HG03139 (cell line): ENCODE measurements at regions not wholly inside any gene's neighbourhood (a gene's known extent, or its start where the extent isn't known, plus 50 kb on each side); places are given as distances from the start of the nearest gene placed in this dataset.

Experiments used
- ATAC-seq: cut with Tn5 transposase; IDR thresholded peaks from one replicate; pipeline ENCODE4 v1.9.1; 2021; ENCODE audit not compliant: unreplicated experiment

GRCh38 chr5:116389601-116390000 is 185.0 kb downstream of the SEMA6A start:
- ATAC-seq: no peak

DNA sequence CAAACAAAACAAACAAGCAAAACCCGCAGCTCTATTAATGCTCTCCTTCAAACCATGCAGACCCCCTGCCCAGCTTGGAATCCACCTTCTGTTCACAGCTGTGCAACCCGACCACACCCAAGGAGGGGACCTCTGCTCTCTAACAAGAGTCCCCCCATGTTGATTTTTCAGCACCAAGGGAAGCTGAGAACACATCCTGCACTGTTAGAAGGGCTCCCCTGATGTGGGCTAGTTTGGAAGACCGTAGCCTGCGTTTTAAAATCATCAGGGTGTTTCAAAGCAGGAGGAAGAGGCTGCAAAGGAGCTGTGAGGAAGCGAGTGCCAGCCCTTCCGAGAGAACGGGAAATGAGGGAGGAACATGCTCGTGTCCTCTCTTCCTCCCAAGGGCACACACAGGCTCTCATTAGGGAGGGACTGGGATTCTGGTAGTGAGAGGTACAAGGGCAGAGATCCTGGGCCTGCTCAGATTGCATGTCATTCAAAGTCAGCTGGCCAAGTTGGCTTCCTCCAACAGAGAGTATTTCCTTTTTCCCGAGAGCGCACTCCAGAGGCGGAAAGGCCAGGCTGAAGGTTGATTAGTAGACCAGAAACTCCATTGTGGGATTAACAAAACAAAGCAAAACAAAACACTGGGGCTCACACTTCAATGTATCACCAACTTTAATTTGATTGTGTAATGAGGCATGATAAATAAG is 185.9 kb downstream of the SEMA6A start:
- no peak for ATAC-seq

- ATAC-seq: no peak
These were observed 186.9 kb downstream of the SEMA6A start for GRCh38 chr5:116387738-116388137.

DNA sequence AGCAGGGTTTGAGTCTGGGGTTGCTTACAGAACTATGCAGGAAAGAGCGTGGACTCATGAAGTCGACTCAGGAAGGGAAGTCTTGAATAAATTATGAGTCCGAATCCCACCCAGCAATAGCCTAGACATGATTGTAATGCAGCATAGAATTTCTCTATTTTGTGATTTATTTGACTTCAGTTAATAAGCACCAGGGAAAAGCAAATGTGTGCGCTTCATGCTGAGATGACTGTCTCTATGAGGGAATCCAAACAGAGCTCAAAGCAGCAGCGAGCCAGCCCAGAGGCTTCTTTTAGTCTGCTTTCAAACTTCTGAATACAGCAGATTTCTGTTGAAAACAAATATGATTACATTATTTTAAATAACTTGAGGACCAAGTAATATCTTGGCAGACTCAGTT is 188.0 kb downstream of the SEMA6A start:
- ATAC-seq: no peak

DNA sequence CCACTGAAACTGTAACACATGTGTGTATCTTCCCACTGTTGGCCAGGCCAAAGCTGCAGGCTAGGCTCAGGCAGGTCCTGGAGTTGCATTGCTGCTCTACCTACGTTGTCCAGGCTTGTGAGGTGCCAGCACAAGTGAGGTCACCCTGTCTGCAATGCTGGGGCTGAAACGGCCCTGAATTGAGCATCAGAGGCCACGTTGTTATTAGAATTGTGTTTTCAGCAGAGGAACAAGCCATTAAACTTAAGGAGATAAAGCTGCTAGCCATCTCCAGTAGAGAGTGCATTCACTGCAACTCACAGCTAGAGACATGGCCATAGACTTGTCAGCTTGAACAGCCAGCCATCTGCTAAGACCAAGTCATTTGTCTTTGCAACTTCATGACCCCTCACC is 191.8 kb downstream of the SEMA6A start:
- ATAC-seq: no peak

GRCh38 chr5:116382032-116382873 is 192.4 kb downstream of the SEMA6A start:
- ATAC-seq: no peak

DNA sequence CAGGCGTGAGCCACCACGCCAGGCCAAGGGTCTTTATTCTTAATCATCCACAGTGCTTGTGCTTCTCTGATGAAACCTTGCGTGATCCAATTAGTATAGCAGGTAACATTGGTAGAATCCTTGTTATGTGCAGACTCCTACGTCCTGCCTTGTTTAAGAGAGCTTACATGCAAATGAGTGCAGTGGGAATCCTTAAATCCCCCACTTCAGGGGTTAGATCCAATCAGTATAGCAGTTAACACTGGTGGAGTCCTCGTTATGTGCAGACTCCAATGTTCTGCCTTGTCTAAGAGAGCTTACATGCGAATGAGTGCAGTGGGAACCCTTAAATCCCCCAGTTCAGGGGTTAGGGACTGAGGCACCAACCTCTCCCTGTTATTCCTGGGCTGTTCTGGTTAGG is 193.4 kb downstream of the SEMA6A start:
- no peak for ATAC-seq

DNA sequence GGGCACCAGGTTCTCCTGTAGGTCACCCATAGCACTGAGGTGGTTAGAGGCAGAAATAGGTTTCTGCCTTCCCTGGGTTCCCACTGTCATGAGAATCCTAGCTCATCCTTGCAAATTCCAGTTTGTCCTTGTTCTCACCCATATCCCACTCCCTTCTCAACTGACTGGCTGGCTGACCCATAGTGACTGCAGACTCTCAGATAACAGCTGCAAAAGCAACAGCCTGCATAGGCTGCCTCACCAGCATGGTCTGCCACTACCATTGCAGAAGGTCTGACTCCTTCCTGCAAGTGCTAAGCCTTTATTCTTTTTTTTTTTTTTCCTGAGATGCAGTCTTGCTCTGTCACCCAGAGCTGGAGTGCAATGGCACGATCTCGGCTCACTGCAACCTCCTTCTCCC is 194.0 kb downstream of the SEMA6A start:
- ATAC-seq: no peak

DNA sequence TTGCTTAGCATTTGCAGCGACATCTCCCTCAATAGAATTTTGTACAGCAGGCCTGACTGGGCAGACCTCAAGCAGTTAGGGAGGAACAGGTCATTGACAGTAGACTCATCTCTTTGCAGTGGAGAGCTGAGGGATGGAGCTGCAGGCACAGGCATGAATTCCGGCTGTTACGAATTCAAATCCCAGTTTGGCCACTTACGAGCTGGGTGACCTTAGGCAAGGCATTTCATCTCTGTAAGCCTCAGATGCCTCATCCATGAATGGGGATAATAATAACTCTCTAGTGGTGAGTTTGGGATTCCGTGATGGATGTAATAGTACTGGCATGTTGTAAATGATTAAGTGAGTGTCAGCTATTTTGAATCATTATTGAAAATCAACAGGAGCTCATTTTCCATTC is 195.3 kb downstream of the SEMA6A start:
- ATAC-seq: no peak

DNA sequence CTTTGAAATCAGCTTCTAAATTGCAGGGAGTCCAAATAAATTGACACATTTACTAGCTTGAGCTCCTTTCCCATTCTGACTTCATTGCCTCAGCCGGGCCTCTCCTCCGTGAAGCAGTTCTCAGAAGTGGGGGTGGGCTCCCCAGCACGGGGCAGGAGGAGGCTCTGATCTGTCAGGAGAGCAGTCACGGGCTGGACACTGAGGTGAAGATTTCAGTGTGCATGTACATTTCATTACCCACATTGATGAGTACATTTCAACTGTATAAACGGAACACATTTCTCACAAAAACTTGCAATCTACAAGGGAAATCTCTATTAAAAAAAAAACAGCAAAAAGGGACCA is 195.9 kb downstream of the SEMA6A start:
- ATAC-seq: no peak

DNA sequence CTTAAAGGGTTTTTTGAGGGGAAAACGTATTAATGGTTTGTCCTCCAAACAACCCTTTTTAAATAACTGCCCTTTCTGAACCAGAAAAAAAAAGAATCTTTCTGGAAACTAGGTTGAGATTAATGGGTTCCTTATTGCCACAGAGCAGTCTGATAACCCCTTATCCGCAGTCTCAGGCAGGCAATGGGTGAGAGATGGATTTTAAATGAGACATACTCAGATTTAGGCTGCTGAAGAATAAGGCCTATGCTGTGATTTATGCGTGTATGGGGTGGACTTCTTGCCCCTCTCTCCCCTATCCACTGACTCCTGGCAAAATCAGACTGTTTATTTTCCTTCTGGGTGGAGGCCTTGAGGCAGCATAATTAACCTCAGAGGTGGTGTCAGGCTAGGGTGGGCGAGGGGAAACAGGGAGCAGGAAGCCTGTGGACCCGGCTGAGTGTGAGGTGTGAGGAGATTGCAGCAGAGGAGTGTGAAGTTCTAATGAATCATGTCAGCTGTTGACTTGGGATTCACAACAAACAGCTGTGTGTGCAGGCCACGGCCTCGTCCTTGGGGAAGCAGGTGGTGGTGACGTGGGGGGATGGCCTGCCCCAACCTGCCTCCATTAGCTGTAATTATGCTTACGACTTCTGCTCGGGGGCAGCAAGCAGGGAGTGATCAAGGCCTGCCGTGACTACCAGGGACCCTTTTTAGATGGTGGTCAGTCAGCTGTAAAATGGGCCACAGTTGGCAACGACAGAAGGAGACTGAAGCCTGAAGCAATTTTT is 196.4 kb downstream of the SEMA6A start:
- ATAC-seq: no peak

DNA sequence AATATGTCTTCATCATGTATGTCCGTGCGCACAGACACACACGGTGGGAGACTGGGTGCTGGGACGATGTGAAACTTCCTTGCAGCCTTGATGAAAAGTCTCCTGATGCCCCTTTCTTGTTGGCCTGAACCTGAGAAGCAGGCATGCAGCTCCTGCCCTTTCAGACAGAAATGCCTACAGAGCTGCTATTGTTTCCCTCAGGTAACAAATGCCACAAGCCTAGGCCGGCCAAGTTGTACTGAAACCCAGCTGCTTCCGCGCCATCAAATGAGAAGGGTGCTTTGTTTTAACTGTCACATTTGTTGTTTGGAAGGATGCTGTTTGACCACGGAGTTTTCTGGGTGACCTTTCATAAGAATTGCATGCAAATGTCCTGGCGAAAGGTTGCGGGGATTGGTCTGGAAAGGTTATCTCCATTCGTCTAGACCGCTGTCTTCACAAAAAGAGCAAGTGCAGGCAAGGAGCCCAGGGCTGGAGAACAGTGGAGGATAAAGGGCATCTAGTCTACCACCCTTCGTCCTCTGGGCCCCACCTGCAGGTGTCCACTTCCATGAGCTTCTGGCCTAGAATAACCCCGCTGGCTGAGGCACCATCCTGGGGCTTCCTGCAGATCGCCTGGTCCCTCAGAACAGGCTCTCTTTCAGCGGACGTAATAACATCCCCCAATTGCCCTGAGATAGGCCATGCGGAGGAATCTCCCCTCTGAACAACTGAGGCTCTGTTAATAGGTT is 197.2 kb downstream of the SEMA6A start:
- ATAC-seq: no peak

DNA sequence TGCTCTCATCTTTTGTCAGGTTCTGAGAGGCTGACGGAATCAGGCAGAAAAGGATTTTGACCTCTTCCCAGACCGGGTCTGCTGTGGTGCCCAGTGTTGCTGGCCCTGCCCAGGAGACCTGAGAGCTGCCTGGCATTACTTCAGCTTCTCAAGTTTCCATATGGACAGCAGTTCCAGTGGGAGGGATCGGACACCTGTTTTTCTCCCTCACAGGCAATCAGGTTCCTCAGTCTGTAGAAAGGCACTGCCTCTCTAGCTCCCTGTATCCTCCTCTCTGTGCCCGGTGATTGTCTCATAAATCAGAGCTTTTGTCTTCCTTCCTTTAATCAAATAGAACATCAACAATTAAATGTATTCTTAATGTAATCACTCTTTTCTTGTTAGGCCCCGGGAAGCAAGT is 198.7 kb downstream of the SEMA6A start:
- no peak for ATAC-seq

- ATAC-seq: peak; percentile 54
These were observed 200.2 kb downstream of the SEMA6A start for GRCh38 chr5:116374434-116374852.

GRCh38 chr5:116372931-116373597 is 201.6 kb downstream of the SEMA6A start:
- ATAC-seq: no peak

DNA sequence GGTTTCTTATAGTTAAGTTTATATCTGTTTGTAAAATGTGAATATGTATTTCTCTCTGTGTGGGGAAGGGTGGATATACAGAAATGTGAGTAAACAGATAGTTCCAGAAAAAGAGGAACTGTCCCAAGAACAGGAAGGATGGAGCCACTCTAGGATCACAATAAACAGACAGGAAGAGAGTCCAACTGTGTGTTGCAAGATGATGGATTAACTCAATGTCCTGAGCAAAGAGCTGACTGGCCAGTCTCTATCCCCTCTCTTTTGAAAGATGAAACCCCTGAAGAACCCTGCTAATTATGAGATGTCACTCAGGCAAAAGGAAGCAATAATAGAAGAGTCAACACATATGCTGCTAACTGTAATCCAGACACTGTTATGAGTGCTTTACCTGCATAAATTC is 202.7 kb downstream of the SEMA6A start:
- ATAC-seq: no peak

- ATAC-seq: no peak
These were observed 203.2 kb downstream of the SEMA6A start for GRCh38 chr5:116371431-116371830.

- no peak for ATAC-seq
These were observed 203.7 kb downstream of the SEMA6A start for GRCh38 chr5:116370886-116371285.

- ATAC-seq: no peak
These were observed 204.5 kb downstream of the SEMA6A start for GRCh38 chr5:116370149-116370548.

- peak; percentile 68 for ATAC-seq
These were observed 209.6 kb downstream of the SEMA6A start for GRCh38 chr5:116365006-116365496.
